Endothelial cell of umbilical vein (primary cell): ENCODE measurements at regions not wholly inside any gene's neighbourhood (a gene's known extent, or its start where the extent isn't known, plus 50 kb on each side); places are given as distances from the start of the nearest gene placed in this dataset.

ENCODE experiments used
- CTCF ChIP-seq, 2 donors: IDR thresholded peaks; 1 replicate in 1 of 2; 2 replicates in 1 of 2; pipeline ENCODE4 v1.5.1; 2011; ENCODE audit warnings: low read length in 2 of 2, mild to moderate bottlenecking in 2 of 2, moderate library complexity in 2 of 2, control low read depth in 1 of 2, inconsistent platforms in 1 of 2, low read depth in 1 of 2; ENCODE audit not compliant: insufficient read depth in 1 of 2; ENCODE audit errors: extremely low read depth in 1 of 2
- EZH2 ChIP-seq: IDR thresholded peaks from 2 replicates; pipeline ENCODE4 v1.6.1; 2012; ENCODE audit warnings: borderline replicate concordance, low read depth, mild to moderate bottlenecking, moderate library complexity, low read length, inconsistent platforms; ENCODE audit not compliant: severe bottlenecking
- POLR2AphosphoS5 ChIP-seq: IDR thresholded peaks from 2 replicates; pipeline ENCODE4 v1.6.1; 2012; ENCODE audit warnings: low read depth, mild to moderate bottlenecking, control low read depth, low read length, moderate library complexity; ENCODE audit not compliant: insufficient read depth

GRCh38 chr4:11182031-11182430 is 246.7 kb downstream of the HS3ST1 start:
- no peak for TF ChIP-seq CTCF (IDR thresholded peaks at IDR 0.05; ENCODE audit: extremely low read depth in 1 of 2, insufficient read depth in 1 of 2, low read depth in 1 of 2, low read length in 2 of 2)
- no peak for TF ChIP-seq POLR2AphosphoS5
- no peak for TF ChIP-seq EZH2
